WTC11 (cell line): ENCODE measurements at regions not wholly inside any gene's neighbourhood (a gene's known extent, or its start where the extent isn't known, plus 50 kb on each side); places are given as distances from the start of the nearest gene placed in this dataset.

ENCODE experiments used
- ATAC-seq: fragments of 200-7000 bp; cut with Tn5 transposase; 2 replicates; pipeline ENCODE4 v1.10.0; 2021; ENCODE audit warnings: mild to moderate bottlenecking, moderate library complexity
- CTCF ChIA-PET: fragments of 300-600 bp; sonication (Branson Sonifier 250); formaldehyde crosslinking; loops from one replicate; lab custom pipeline; 2021; ENCODE audit warnings: antibody characterized with exemption; lab: Charles Lee
- POLR2A ChIA-PET: fragments of 350-600 bp; sonication (Branson Sonifier 250); formaldehyde crosslinking; loops from one replicate; lab custom pipeline; 2021; ENCODE audit warnings: antibody characterized with exemption; lab: Charles Lee
- DNase-seq: peaks from one replicate; pipeline ENCODE4 v3.0.0; 2021; ENCODE audit warnings: low spot score
- H3K27ac Mint-ChIP-seq: 2 replicates; pipeline ENCODE4 v1.8.0; 2021; ENCODE audit warnings: mixed read lengths
- H3K27me3 Mint-ChIP-seq: 2 replicates; pipeline ENCODE4 v1.8.0; 2021; ENCODE audit warnings: low read depth, mild to moderate bottlenecking, moderate library complexity, mixed read lengths
- H3K36me3 Mint-ChIP-seq: 2 replicates; pipeline ENCODE4 v1.8.0; 2021; ENCODE audit warnings: mixed read lengths
- H3K4me1 Mint-ChIP-seq: 2 replicates; pipeline ENCODE4 v1.8.0; 2022; ENCODE audit warnings: mixed read lengths
- H3K4me3 Mint-ChIP-seq: 2 replicates; pipeline ENCODE4 v1.8.0; 2021; ENCODE audit warnings: mild to moderate bottlenecking, moderate library complexity, mixed read lengths
- H3K9me3 Mint-ChIP-seq: 2 replicates; pipeline ENCODE4 v1.8.0; 2021; ENCODE audit warnings: mixed read lengths
- ETV6 ChIP-seq: sonication (generic); formaldehyde crosslinking; IDR thresholded peaks from 2 replicates; pipeline ENCODE4 v1.8.1; 2022; ENCODE audit warnings: mild to moderate bottlenecking, missing genetic modification reagents
- GABPB1 ChIP-seq: sonication (generic); formaldehyde crosslinking; IDR thresholded peaks from 2 replicates; pipeline ENCODE4 v1.8.1; 2023; ENCODE audit warnings: mild to moderate bottlenecking, missing genetic modification reagents
- GRHL2 ChIP-seq: fragments of 250-450 bp; sonication (Bioruptor Pico); IDR thresholded peaks from 2 replicates; pipeline ENCODE4 v1.8.0; 2022; ENCODE audit warnings: mild to moderate bottlenecking, moderate library complexity; ENCODE audit not compliant: insufficient replicate concordance, severe bottlenecking
- GTF2I ChIP-seq: fragments of 250-450 bp; sonication (Bioruptor Pico); conservative IDR thresholded peaks from 2 replicates; pipeline ENCODE4 v1.4.0; 2021; ENCODE audit warnings: mild to moderate bottlenecking
- HMGA2 ChIP-seq: fragments of 250-450 bp; sonication (Bioruptor Pico); IDR thresholded peaks from 2 replicates; pipeline ENCODE4 v1.4.0; 2021; ENCODE audit warnings: mild to moderate bottlenecking, moderate library complexity
- JAZF1 ChIP-seq: fragments of 250-450 bp; sonication (Bioruptor Pico); IDR thresholded peaks from 2 replicates; pipeline ENCODE4 v1.9.0; 2021; ENCODE audit warnings: moderate library complexity, mild to moderate bottlenecking, inconsistent platforms
- KAT7 ChIP-seq: sonication (generic); formaldehyde crosslinking; IDR thresholded peaks from 2 replicates; pipeline ENCODE4 v1.8.1; 2023; ENCODE audit warnings: missing genetic modification reagents, mild to moderate bottlenecking, borderline replicate concordance
- NFYB ChIP-seq: sonication (generic); formaldehyde crosslinking; conservative IDR thresholded peaks from 2 replicates; pipeline ENCODE4 v1.8.0; 2022; ENCODE audit warnings: low read depth, missing genetic modification reagents
- NR3C1 ChIP-seq: sonication (generic); formaldehyde crosslinking; conservative IDR thresholded peaks from 2 replicates; pipeline ENCODE4 v1.8.1; 2023; ENCODE audit warnings: low read depth, mild to moderate bottlenecking, missing genetic modification reagents
- RORB ChIP-seq: fragments of 250-450 bp; sonication (Bioruptor Pico); IDR thresholded peaks from 2 replicates; pipeline ENCODE4 v1.9.0; 2021; ENCODE audit warnings: mild to moderate bottlenecking
- SMAD3 ChIP-seq: sonication (generic); formaldehyde crosslinking; IDR thresholded peaks from 2 replicates; pipeline ENCODE4 v1.8.0; 2022; ENCODE audit warnings: missing genetic modification reagents, mild to moderate bottlenecking, borderline replicate concordance
- TEAD1 ChIP-seq: sonication (generic); formaldehyde crosslinking; IDR thresholded peaks from 2 replicates; pipeline ENCODE4 v1.8.0; 2022; ENCODE audit warnings: mild to moderate bottlenecking, missing genetic modification reagents
- TEAD4 ChIP-seq: sonication (generic); formaldehyde crosslinking; IDR thresholded peaks from 2 replicates; pipeline ENCODE4 v1.8.0; 2022; ENCODE audit warnings: mild to moderate bottlenecking, missing genetic modification reagents
- TF ChIP-seq, protein P1 (sequence below): sonication (generic); formaldehyde crosslinking; IDR thresholded peaks from 2 replicates; pipeline ENCODE4 v1.8.1; 2022; ENCODE audit warnings: low read depth, mild to moderate bottlenecking, moderate library complexity, missing genetic modification reagents, borderline replicate concordance
- TF ChIP-seq, protein P2 (sequence below): sonication (generic); formaldehyde crosslinking; IDR thresholded peaks from 2 replicates; pipeline ENCODE4 v1.8.1; 2023; ENCODE audit warnings: mild to moderate bottlenecking, missing genetic modification reagents, moderate library complexity
- TF ChIP-seq, protein P3 (sequence below): sonication (generic); formaldehyde crosslinking; IDR thresholded peaks from 2 replicates; pipeline ENCODE4 v1.8.0; 2022; ENCODE audit warnings: missing genetic modification reagents
- TF ChIP-seq, protein P4 (sequence below): fragments of 250-450 bp; sonication (Bioruptor Pico); IDR thresholded peaks from 2 replicates; pipeline ENCODE4 v1.9.0; 2021; ENCODE audit warnings: mild to moderate bottlenecking, borderline replicate concordance

DNA sequence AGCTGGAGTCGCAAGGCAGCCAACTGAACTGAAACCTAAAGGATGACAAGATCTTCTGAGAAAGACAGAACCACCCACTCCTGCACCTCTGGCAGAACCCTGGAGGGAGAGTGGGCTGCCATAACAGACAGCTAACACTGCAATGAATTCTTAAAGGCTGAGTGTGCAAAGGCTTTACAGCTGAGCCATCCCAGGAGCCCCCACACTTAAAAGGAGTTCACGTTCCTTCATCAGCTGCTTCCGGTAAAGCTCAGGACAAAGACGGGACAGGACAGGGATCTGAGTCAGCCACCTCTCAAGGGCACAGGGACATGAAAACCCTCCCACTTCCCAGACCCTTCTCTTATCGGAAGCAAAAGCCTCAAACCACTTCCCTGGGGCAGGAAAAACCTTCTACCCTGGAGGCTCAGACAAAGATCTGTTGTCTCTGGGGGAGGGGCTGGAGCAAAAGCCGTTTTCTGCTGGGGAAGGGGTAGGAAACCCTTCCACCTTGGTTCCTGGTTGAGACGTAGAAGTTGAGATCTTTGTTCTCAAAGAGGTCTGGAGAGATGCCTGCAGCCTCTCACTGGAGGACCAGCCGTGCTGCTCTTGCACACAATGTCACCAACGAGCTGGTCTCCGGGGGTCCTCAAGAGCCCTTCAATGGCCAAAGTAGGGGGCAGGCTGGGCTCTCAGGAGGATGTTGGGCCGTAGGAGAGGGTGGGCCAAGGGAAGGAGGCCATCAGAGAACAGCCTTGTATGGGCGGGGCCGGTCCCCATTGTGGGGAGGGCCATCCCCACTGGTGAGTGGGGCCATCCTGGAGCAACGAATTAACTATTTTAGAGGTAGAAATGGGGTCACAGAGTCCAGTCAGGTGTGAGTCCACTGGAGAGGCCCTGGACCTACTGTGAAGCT, 452.4 kb downstream of the PTPRU start:
- no peak overlapping the region for H3K27ac Mint-ChIP-seq
- peaks cover 8% of the 10 kb centered on the region for H3K9me3 Mint-ChIP-seq
- ATAC-seq (no peak), DNase-seq (no peak)
- peaks cover 5% of the 10 kb centered on the region; the same call in 1 of the 2 replicates for H3K4me1 Mint-ChIP-seq
- POLR2A ChIA-PET = no interaction called here
- CTCF ChIA-PET = interaction anchor here (1.2 to 6.3 kb wide), 4 partner anchors 15 to 160 kb away, joined by 3 to 35 read pairs (median 8); no protein-coding TSS in a partner anchor
- H3K4me3 Mint-ChIP-seq = no peak overlapping the region
- TF ChIP-seq RORB (CRISPR knock-in tag) (no peak), TEAD4 (CRISPR knock-in tag) (no peak), GABPB1 (CRISPR knock-in tag) (no peak), KAT7 (CRISPR knock-in tag) (no peak), ETV6 (CRISPR knock-in tag) (no peak), SMAD3 (CRISPR knock-in tag) (no peak), TEAD1 (CRISPR knock-in tag) (no peak), JAZF1 (CRISPR knock-in tag) (no peak), GTF2I (CRISPR knock-in tag) (no peak), GRHL2 (CRISPR knock-in tag) (no peak), NFYB (CRISPR knock-in tag) (no peak), HMGA2 (CRISPR knock-in tag) (no peak), NR3C1 (CRISPR knock-in tag) (no peak)
- TF ChIP-seq, protein P1, sequence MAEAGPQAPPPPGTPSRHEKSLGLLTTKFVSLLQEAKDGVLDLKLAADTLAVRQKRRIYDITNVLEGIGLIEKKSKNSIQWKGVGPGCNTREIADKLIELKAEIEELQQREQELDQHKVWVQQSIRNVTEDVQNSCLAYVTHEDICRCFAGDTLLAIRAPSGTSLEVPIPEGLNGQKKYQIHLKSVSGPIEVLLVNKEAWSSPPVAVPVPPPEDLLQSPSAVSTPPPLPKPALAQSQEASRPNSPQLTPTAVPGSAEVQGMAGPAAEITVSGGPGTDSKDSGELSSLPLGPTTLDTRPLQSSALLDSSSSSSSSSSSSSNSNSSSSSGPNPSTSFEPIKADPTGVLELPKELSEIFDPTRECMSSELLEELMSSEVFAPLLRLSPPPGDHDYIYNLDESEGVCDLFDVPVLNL (CRISPR knock-in tag) = no peak
- TF ChIP-seq, protein P2, sequence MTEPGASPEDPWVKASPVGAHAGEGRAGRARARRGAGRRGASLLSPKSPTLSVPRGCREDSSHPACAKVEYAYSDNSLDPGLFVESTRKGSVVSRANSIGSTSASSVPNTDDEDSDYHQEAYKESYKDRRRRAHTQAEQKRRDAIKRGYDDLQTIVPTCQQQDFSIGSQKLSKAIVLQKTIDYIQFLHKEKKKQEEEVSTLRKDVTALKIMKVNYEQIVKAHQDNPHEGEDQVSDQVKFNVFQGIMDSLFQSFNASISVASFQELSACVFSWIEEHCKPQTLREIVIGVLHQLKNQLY = no peak
- TF ChIP-seq, protein P3, sequence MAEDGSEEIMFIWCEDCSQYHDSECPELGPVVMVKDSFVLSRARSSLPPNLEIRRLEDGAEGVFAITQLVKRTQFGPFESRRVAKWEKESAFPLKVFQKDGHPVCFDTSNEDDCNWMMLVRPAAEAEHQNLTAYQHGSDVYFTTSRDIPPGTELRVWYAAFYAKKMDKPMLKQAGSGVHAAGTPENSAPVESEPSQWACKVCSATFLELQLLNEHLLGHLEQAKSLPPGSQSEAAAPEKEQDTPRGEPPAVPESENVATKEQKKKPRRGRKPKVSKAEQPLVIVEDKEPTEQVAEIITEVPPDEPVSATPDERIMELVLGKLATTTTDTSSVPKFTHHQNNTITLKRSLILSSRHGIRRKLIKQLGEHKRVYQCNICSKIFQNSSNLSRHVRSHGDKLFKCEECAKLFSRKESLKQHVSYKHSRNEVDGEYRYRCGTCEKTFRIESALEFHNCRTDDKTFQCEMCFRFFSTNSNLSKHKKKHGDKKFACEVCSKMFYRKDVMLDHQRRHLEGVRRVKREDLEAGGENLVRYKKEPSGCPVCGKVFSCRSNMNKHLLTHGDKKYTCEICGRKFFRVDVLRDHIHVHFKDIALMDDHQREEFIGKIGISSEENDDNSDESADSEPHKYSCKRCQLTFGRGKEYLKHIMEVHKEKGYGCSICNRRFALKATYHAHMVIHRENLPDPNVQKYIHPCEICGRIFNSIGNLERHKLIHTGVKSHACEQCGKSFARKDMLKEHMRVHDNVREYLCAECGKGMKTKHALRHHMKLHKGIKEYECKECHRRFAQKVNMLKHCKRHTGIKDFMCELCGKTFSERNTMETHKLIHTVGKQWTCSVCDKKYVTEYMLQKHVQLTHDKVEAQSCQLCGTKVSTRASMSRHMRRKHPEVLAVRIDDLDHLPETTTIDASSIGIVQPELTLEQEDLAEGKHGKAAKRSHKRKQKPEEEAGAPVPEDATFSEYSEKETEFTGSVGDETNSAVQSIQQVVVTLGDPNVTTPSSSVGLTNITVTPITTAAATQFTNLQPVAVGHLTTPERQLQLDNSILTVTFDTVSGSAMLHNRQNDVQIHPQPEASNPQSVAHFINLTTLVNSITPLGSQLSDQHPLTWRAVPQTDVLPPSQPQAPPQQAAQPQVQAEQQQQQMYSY = no peak
- TF ChIP-seq, protein P4, sequence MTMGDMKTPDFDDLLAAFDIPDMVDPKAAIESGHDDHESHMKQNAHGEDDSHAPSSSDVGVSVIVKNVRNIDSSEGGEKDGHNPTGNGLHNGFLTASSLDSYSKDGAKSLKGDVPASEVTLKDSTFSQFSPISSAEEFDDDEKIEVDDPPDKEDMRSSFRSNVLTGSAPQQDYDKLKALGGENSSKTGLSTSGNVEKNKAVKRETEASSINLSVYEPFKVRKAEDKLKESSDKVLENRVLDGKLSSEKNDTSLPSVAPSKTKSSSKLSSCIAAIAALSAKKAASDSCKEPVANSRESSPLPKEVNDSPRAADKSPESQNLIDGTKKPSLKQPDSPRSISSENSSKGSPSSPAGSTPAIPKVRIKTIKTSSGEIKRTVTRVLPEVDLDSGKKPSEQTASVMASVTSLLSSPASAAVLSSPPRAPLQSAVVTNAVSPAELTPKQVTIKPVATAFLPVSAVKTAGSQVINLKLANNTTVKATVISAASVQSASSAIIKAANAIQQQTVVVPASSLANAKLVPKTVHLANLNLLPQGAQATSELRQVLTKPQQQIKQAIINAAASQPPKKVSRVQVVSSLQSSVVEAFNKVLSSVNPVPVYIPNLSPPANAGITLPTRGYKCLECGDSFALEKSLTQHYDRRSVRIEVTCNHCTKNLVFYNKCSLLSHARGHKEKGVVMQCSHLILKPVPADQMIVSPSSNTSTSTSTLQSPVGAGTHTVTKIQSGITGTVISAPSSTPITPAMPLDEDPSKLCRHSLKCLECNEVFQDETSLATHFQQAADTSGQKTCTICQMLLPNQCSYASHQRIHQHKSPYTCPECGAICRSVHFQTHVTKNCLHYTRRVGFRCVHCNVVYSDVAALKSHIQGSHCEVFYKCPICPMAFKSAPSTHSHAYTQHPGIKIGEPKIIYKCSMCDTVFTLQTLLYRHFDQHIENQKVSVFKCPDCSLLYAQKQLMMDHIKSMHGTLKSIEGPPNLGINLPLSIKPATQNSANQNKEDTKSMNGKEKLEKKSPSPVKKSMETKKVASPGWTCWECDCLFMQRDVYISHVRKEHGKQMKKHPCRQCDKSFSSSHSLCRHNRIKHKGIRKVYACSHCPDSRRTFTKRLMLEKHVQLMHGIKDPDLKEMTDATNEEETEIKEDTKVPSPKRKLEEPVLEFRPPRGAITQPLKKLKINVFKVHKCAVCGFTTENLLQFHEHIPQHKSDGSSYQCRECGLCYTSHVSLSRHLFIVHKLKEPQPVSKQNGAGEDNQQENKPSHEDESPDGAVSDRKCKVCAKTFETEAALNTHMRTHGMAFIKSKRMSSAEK = no peak
- peaks cover 4% of the 10 kb centered on the region; the same call in 1 of the 2 replicates for H3K36me3 Mint-ChIP-seq
- no peaks in the 10 kb centered on the region for H3K27me3 Mint-ChIP-seq
